Stimulated activated naive B cell treated with anti-CD40 and anti-IgM and Interleukin-4, amounts not matched to agents 10 μg/mL and 1 μg/mL and 100 μg/mL, for 72 hours (primary cell): ENCODE measurements at regions not wholly inside any gene's neighbourhood (a gene's known extent, or its start where the extent isn't known, plus 50 kb on each side); places are given as distances from the start of the nearest gene placed in this dataset.
A peak's percentile ranks its signal among the peaks of the same experiment; 100 is the strongest.

ENCODE experiments used
- ATAC-seq, 2 donors: fragments of 150-1000 bp; cut with Tn5 transposase; replicated peaks; 2 replicates each; pipeline ENCODE4 v1.10.0; 2021; ENCODE audit warnings: moderate library complexity in 1 of 2
- DNase-seq: peaks from one replicate; pipeline ENCODE4 v3.0.0; 2021
- H3K27ac Mint-ChIP-seq: one replicate; pipeline ENCODE4 v1.8.0; 2022; ENCODE audit warnings: mild to moderate bottlenecking, mixed read lengths
- H3K27me3 Mint-ChIP-seq, 2 donors: one replicate each; pipeline ENCODE4 v1.8.0; 2022; ENCODE audit warnings: mixed read lengths in 2 of 2
- H3K36me3 Mint-ChIP-seq, 2 donors: one replicate each; pipeline ENCODE4 v1.8.0; 2022; ENCODE audit warnings: mixed read lengths in 2 of 2, mild to moderate bottlenecking in 1 of 2
- H3K4me1 Mint-ChIP-seq, 2 donors: one replicate each; pipeline ENCODE4 v1.8.0; 2022; ENCODE audit warnings: mixed read lengths in 2 of 2, mild to moderate bottlenecking in 1 of 2
- H3K4me3 Mint-ChIP-seq, 2 donors: one replicate each; pipeline ENCODE4 v1.8.0; 2022; ENCODE audit warnings: mild to moderate bottlenecking in 2 of 2, mixed read lengths in 2 of 2, moderate library complexity in 1 of 2
- H3K9me3 Mint-ChIP-seq, 2 donors: one replicate each; pipeline ENCODE4 v1.8.0; 2022; ENCODE audit warnings: mixed read lengths in 2 of 2, mild to moderate bottlenecking in 1 of 2

GRCh38 chr6:14950103-14950969 is 295.5 kb upstream of the JARID2 start:
- no peak for DNase-seq
- H3K27ac Mint-ChIP-seq = peak overlapping the region; percentile 71
- no peak for ATAC-seq
- peaks cover 6 to 8% of the 10 kb centered on the region in 2 donors for H3K9me3 Mint-ChIP-seq
- peaks cover 25 to 41% of the 10 kb centered on the region in 2 donors for H3K4me1 Mint-ChIP-seq
- H3K4me3 Mint-ChIP-seq = no peak overlapping the region
- no peaks in the 10 kb centered on the region for H3K27me3 Mint-ChIP-seq
- peaks cover 4 to 9% of the 10 kb centered on the region in 2 donors for H3K36me3 Mint-ChIP-seq

- Mint-ChIP-seq H3K4me3 (no peak overlapping the region), H3K36me3 (peaks cover 4 to 8% of the 10 kb centered on the region in 2 donors), H3K27me3 (no peaks in the 10 kb centered on the region), H3K27ac (no peak overlapping the region), H3K9me3 (peaks cover 6 to 8% of the 10 kb centered on the region in 2 donors), H3K4me1 (peaks cover 22 to 38% of the 10 kb centered on the region in 2 donors)
- DNase-seq (no peak), ATAC-seq (no peak)
Measured at GRCh38 chr6:14950970-14951276, 294.9 kb upstream of the JARID2 start.

GRCh38 chr6:14951704-14952103 is 294.2 kb upstream of the JARID2 start:
- H3K9me3 Mint-ChIP-seq = peaks cover 8% of the 10 kb centered on the region in 2 donors
- ATAC-seq (no peak), DNase-seq (no peak)
- peaks cover 20 to 41% of the 10 kb centered on the region in 2 donors for H3K4me1 Mint-ChIP-seq
- no peaks in the 10 kb centered on the region for H3K27me3 Mint-ChIP-seq
- no peak overlapping the region for H3K4me3 Mint-ChIP-seq
- H3K36me3 Mint-ChIP-seq = peaks cover 4 to 7% of the 10 kb centered on the region in 2 donors
- H3K27ac Mint-ChIP-seq = no peak overlapping the region

GRCh38 chr6:14953836-14954235 is 292.0 kb upstream of the JARID2 start:
- Mint-ChIP-seq H3K36me3 (peaks cover 4 to 5% of the 10 kb centered on the region in 2 donors), H3K4me3 (no peak overlapping the region), H3K9me3 (peaks cover 6 to 8% of the 10 kb centered on the region in 2 donors), H3K27ac (no peak overlapping the region), H3K27me3 (no peaks in the 10 kb centered on the region), H3K4me1 (peaks cover 15 to 41% of the 10 kb centered on the region in 2 donors)
- ATAC-seq (peak; percentile 41 to 45), DNase-seq (peak; percentile 20)

- ATAC-seq (peak; percentile 81 to 90), DNase-seq (peak; percentile 12)
- Mint-ChIP-seq H3K36me3 (peaks cover 4 to 5% of the 10 kb centered on the region in 2 donors), H3K9me3 (peaks cover 6 to 8% of the 10 kb centered on the region in 2 donors), H3K4me1 (peaks cover 18 to 47% of the 10 kb centered on the region in 2 donors), H3K27me3 (no peaks in the 10 kb centered on the region), H3K27ac (peak overlapping the region; percentile 20), H3K4me3 (no peak overlapping the region)
Measured at GRCh38 chr6:14957355-14958059, 288.4 kb upstream of the JARID2 start.

- Mint-ChIP-seq H3K27ac (peak overlapping the region; percentile 42), H3K4me1 (peaks cover 12 to 41% of the 10 kb centered on the region in 2 donors), H3K36me3 (peaks cover 2 to 5% of the 10 kb centered on the region in 2 donors), H3K9me3 (peaks cover 4 to 6% of the 10 kb centered on the region in 2 donors), H3K4me3 (no peak overlapping the region), H3K27me3 (no peaks in the 10 kb centered on the region)
- ATAC-seq (no peak), DNase-seq (no peak)
Measured at GRCh38 chr6:14959324-14959885, 286.5 kb upstream of the JARID2 start.

- Mint-ChIP-seq H3K4me3 (no peak overlapping the region), H3K36me3 (no peaks in the 10 kb centered on the region), H3K4me1 (peaks cover 0 to 6% of the 10 kb centered on the region in 2 donors), H3K27me3 (no peaks in the 10 kb centered on the region), H3K27ac (no peak overlapping the region), H3K9me3 (peaks cover 3 to 5% of the 10 kb centered on the region in 2 donors)
- ATAC-seq (no peak), DNase-seq (no peak)
Measured at GRCh38 chr6:14964556-14965270, 281.2 kb upstream of the JARID2 start.

GRCh38 chr6:14965424-14966075 is 280.3 kb upstream of the JARID2 start:
- peaks cover 0 to 6% of the 10 kb centered on the region in 2 donors for H3K4me1 Mint-ChIP-seq
- no peak overlapping the region for H3K27ac Mint-ChIP-seq
- peaks cover 3 to 5% of the 10 kb centered on the region in 2 donors for H3K9me3 Mint-ChIP-seq
- no peak for ATAC-seq
- H3K36me3 Mint-ChIP-seq = no peaks in the 10 kb centered on the region
- no peaks in the 10 kb centered on the region for H3K27me3 Mint-ChIP-seq
- no peak for DNase-seq
- no peak overlapping the region for H3K4me3 Mint-ChIP-seq

- no peaks in the 10 kb centered on the region for H3K36me3 Mint-ChIP-seq
- no peak for DNase-seq
- peaks cover 0 to 6% of the 10 kb centered on the region in 2 donors for H3K4me1 Mint-ChIP-seq
- peaks cover 3 to 5% of the 10 kb centered on the region in 2 donors for H3K9me3 Mint-ChIP-seq
- H3K4me3 Mint-ChIP-seq = no peak overlapping the region
- H3K27ac Mint-ChIP-seq = no peak overlapping the region
- no peak for ATAC-seq
- H3K27me3 Mint-ChIP-seq = no peaks in the 10 kb centered on the region
Measured at GRCh38 chr6:14966096-14966905, 279.6 kb upstream of the JARID2 start.

GRCh38 chr6:14966906-14967711 is 278.8 kb upstream of the JARID2 start:
- ATAC-seq = peak; percentile 25 to 27
- no peak for DNase-seq
- Mint-ChIP-seq H3K27me3 (no peaks in the 10 kb centered on the region), H3K27ac (no peak overlapping the region), H3K4me3 (no peak overlapping the region), H3K4me1 (peaks cover 0 to 6% of the 10 kb centered on the region in 2 donors), H3K36me3 (no peaks in the 10 kb centered on the region), H3K9me3 (peaks cover 3 to 5% of the 10 kb centered on the region in 2 donors)

- no peaks in the 10 kb centered on the region for H3K36me3 Mint-ChIP-seq
- H3K4me1 Mint-ChIP-seq = peaks cover 0 to 6% of the 10 kb centered on the region in 2 donors
- peak overlapping the region; percentile 7 for H3K27ac Mint-ChIP-seq
- DNase-seq (no peak), ATAC-seq (no peak)
- H3K9me3 Mint-ChIP-seq = peaks cover 3 to 5% of the 10 kb centered on the region in 2 donors
- H3K4me3 Mint-ChIP-seq = no peak overlapping the region
- H3K27me3 Mint-ChIP-seq = no peaks in the 10 kb centered on the region
Measured at GRCh38 chr6:14968056-14968637, 277.7 kb upstream of the JARID2 start.

GRCh38 chr6:14969126-14969525 is 276.7 kb upstream of the JARID2 start:
- Mint-ChIP-seq H3K4me1 (peaks cover 0 to 6% of the 10 kb centered on the region in 2 donors), H3K27ac (no peak overlapping the region), H3K4me3 (no peak overlapping the region), H3K27me3 (no peaks in the 10 kb centered on the region), H3K36me3 (no peaks in the 10 kb centered on the region), H3K9me3 (peaks cover 3 to 5% of the 10 kb centered on the region in 2 donors)
- DNase-seq = no peak
- no peak for ATAC-seq
